Esophagus muscularis mucosa (tissue), 4 donors: ENCODE measurements at regions not wholly inside any gene's neighbourhood (a gene's known extent, or its start where the extent isn't known, plus 50 kb on each side); places are given as distances from the start of the nearest gene placed in this dataset.
"Not testable (repeated sequence)": the region's sequence is repeated elsewhere in the genome, so short reads cannot be mapped to it uniquely, and the experiment has no call there.

Experiments used
- DNase-seq: peaks from one replicate; pipeline ENCODE4 v3.0.0-alpha.2; 2017; ENCODE audit errors: extremely low spot score
- H3K27ac ChIP-seq, 4 donors: fragments of 200-600 bp; sonication (generic); replicated peaks in 1 of 4; 1 replicate in 3 of 4; 2 replicates in 1 of 4; pipeline ENCODE4 v1.5.1; 2016 to 2019; ENCODE audit warnings: mild to moderate bottlenecking in 1 of 4
- H3K27me3 ChIP-seq, 4 donors: fragments of 200-600 bp; sonication (generic); one replicate each; pipeline versions ENCODE4 v1.5.1 to v1.6.0; 2016 to 2019
- H3K36me3 ChIP-seq, 4 donors: fragments of 200-600 bp; sonication (generic); one replicate each; pipeline ENCODE4 v1.5.1; 2016 to 2019
- H3K4me1 ChIP-seq, 4 donors: fragments of 200-600 bp; sonication (generic); one replicate each; pipeline ENCODE4 v1.5.1; 2016 to 2019
- H3K4me3 ChIP-seq, 4 donors: fragments of 200-600 bp; sonication (generic); 1 replicate in 2 of 4; 2 replicates in 2 of 4; pipeline ENCODE4 v1.5.1; 2016 to 2019; ENCODE audit warnings: mild to moderate bottlenecking in 4 of 4, moderate library complexity in 1 of 4
- H3K9me3 ChIP-seq, 4 donors: fragments of 200-600 bp; sonication (generic); 1 replicate in 3 of 4; 2 replicates in 1 of 4; pipeline ENCODE4 v1.5.1; 2016 to 2019
- CTCF ChIP-seq, 3 experiments: fragments of 200-600 bp in 2 of 3; fragments of 450-650 bp in 1 of 3; sonication (generic) in 2 of 3; IDR thresholded peaks; one replicate each; pipeline ENCODE4 v1.5.1; 2017 to 2019; ENCODE audit warnings: antibody characterized with exemption in 3 of 3, mild to moderate bottlenecking in 2 of 3, moderate library complexity in 1 of 3
- EP300 ChIP-seq: sonication (generic); formaldehyde crosslinking; IDR thresholded peaks from one replicate; pipeline ENCODE4 v1.6.1; 2017; ENCODE audit warnings: antibody characterized with exemption
- POLR2A ChIP-seq: fragments of 450-650 bp; IDR thresholded peaks from one replicate; pipeline ENCODE4 v1.6.1; 2017; ENCODE audit warnings: antibody characterized with exemption, moderate library complexity, mild to moderate bottlenecking, low read depth
- POLR2AphosphoS5 ChIP-seq, 2 donors: sonication (generic); formaldehyde crosslinking; IDR thresholded peaks; one replicate each; pipeline ENCODE4 v1.6.1; 2017; ENCODE audit warnings: antibody characterized with exemption in 2 of 2
- WGBS: methylation state at CpG from one replicate; pipeline ENCODE4 v1.1.5; 2018; 5-methylcytosine and 5-hydroxymethylcytosine counted together
- intact Hi-C: fragments of 100-400 bp; cut with DNase I; formaldehyde crosslinking; loops from one replicate; pipeline ENCODE4 v1.15.1; 2023

GRCh38 chrX:124263743-124264142 lies 68.7 kb upstream of the TEX13D start:
- H3K36me3 ChIP-seq, result no peaks in the 10 kb centered on the region
- DNase-seq, result no peak
- H3K4me3 ChIP-seq, result no peak overlapping the region
- H3K27ac ChIP-seq, result no peak overlapping the region
- 75% methylated on average over 4 of the region's 4 CpGs for WGBS
- intact Hi-C loops, result no loop called here
- H3K9me3 ChIP-seq, result no peaks in the 10 kb centered on the region
- no peaks in the 10 kb centered on the region for H3K27me3 ChIP-seq
- TF ChIP-seq POLR2A (no peak), EP300 (no peak), POLR2AphosphoS5 (IDR thresholded peaks at IDR 0.05) (no peak), CTCF (IDR thresholded peaks at IDR 0.05) (no peak)
- peaks cover 0 to 31% (median 12%) of the 10 kb centered on the region in 4 donors for H3K4me1 ChIP-seq

GRCh38 chrX:124268099-124268498 lies 64.4 kb upstream of the TEX13D start:
- DNase-seq, result no peak
- Histone ChIP-seq H3K4me3 (no peak overlapping the region), H3K36me3 (no peaks in the 10 kb centered on the region), H3K9me3 (no peaks in the 10 kb centered on the region), H3K27ac (peak overlapping the region; percentile 32 to 63 (median 53)), H3K27me3 (no peaks in the 10 kb centered on the region), H3K4me1 (peaks cover 0 to 48% (median 20%) of the 10 kb centered on the region in 4 donors)
- TF ChIP-seq CTCF (IDR thresholded peaks at IDR 0.05), result no peak
- no peak for TF ChIP-seq EP300
- TF ChIP-seq POLR2AphosphoS5 (IDR thresholded peaks at IDR 0.05), result no peak
- TF ChIP-seq POLR2A, result no peak
- intact Hi-C loops, result no loop called here

GRCh38 chrX:124269881-124270280 lies 62.6 kb upstream of the TEX13D start:
- intact Hi-C loops, result no loop called here
- no peaks in the 10 kb centered on the region for H3K36me3 ChIP-seq
- no peaks in the 10 kb centered on the region for H3K9me3 ChIP-seq
- WGBS, result 19% methylated on average over 2 of the region's 2 CpGs
- H3K4me3 ChIP-seq, result no peak overlapping the region
- peaks cover 7 to 59% (median 29%) of the 10 kb centered on the region in 4 donors for H3K4me1 ChIP-seq
- H3K27ac ChIP-seq, result peak overlapping the region; percentile 46 to 63 (median 60)
- TF ChIP-seq POLR2A (no peak), POLR2AphosphoS5 (IDR thresholded peaks at IDR 0.05) (no peak), EP300 (no peak), CTCF (IDR thresholded peaks at IDR 0.05) (no peak)
- DNase-seq, result no peak
- H3K27me3 ChIP-seq, result no peaks in the 10 kb centered on the region

- DNase-seq, H3K4me3 ChIP-seq, H3K36me3 ChIP-seq, intact Hi-C loops, H3K27me3 ChIP-seq, H3K9me3 ChIP-seq: not testable (repeated sequence)
- Histone ChIP-seq H3K4me1 (peaks cover 9 to 64% (median 35%) of the 10 kb centered on the region in 4 donors), H3K27ac (peak overlapping the region; percentile 46 to 63 (median 55))
Observed at GRCh38 chrX:124271599-124271998, 60.9 kb upstream of the TEX13D start.

GRCh38 chrX:124272370-124272982 lies 60.0 kb upstream of the TEX13D start:
- H3K4me3 ChIP-seq, result no peak overlapping the region
- WGBS, result 78% methylated on average over 5 of the region's 5 CpGs
- H3K27me3 ChIP-seq, result no peaks in the 10 kb centered on the region
- H3K4me1 ChIP-seq, result peaks cover 9 to 56% (median 27%) of the 10 kb centered on the region in 4 donors
- H3K9me3 ChIP-seq, result no peaks in the 10 kb centered on the region
- DNase-seq, result no peak
- H3K36me3 ChIP-seq, result no peaks in the 10 kb centered on the region
- TF ChIP-seq POLR2AphosphoS5 (IDR thresholded peaks at IDR 0.05) (no peak), POLR2A (no peak), EP300 (no peak), CTCF (IDR thresholded peaks at IDR 0.05) (no peak)
- H3K27ac ChIP-seq, result peak overlapping the region; percentile 46 to 63 (median 55)
- intact Hi-C loops, result no loop called here
